ENCODE measurements at regions not wholly inside any gene's neighbourhood (a gene's known extent, or its start where the extent isn't known, plus 50 kb on each side); places are given as distances from the start of the nearest gene placed in this dataset.

- BruUV-seq (replicated peaks): no TSS peak
- no peaks in the 10 kb centered on the region for H3K79me2 ChIP-seq (ENCODE audit: low read length)
- TF ChIP-seq CTCF (conservative IDR thresholded peaks at IDR 0.05; ENCODE audit: low read depth, low read length): no peak
- TF ChIP-seq EZH2 (IDR thresholded peaks at IDR 0.05; ENCODE audit: low read length, unreplicated experiment): no peak
- TF ChIP-seq EZH2phosphoT487 (IDR thresholded peaks at IDR 0.05; ENCODE audit: borderline replicate concordance, low read length): no peak
- ChIA-PET CTCF (no interaction called here), POLR2A (ENCODE audit: unreplicated experiment) (no interaction called here)
- intact Hi-C loops (cut with micrococcal nuclease): no loop called here
- H3K9me2 ChIP-seq (replicated peaks; ENCODE audit: low read length): no peaks in the 10 kb centered on the region
- no peak overlapping the region for H3K4me3 ChIP-seq (ENCODE audit: low read length)
- no peak overlapping the region for H3K4me2 ChIP-seq (ENCODE audit: low read length)
- no peaks in the 10 kb centered on the region for H3K9me3 ChIP-seq (ENCODE audit: low read length)
- no peak overlapping the region for H2AFZ ChIP-seq (ENCODE audit: low read length)
- H3K36me3 ChIP-seq (ENCODE audit: low read depth, low read length): no peaks in the 10 kb centered on the region
- H4K20me1 ChIP-seq (ENCODE audit: low read length): no peaks in the 10 kb centered on the region
- no peaks in the 10 kb centered on the region for H3K4me1 ChIP-seq (ENCODE audit: insufficient read depth, low read length)
- no peaks in the 10 kb centered on the region for H3K27me3 ChIP-seq (ENCODE audit: low read length)
- ATAC-seq (no peak), DNase-seq (no peak)
- H3K27ac ChIP-seq (ENCODE audit: low read length): no peak overlapping the region
- no peaks in the 10 kb centered on the region for H3F3A ChIP-seq (ENCODE audit: low read length, unreplicated experiment)
- H3K9ac ChIP-seq (ENCODE audit: low read length): no peak overlapping the region
Measured at GRCh38 chr2:220665108-220665471, 907.0 kb downstream of the EPHA4 start.

GRCh38 chr2:220669324-220669723 lies 902.8 kb downstream of the EPHA4 start:
- Histone ChIP-seq H3K9ac (ENCODE audit: low read length) (no peak overlapping the region), H3K27me3 (ENCODE audit: low read length) (no peaks in the 10 kb centered on the region), H3K4me2 (ENCODE audit: low read length) (no peak overlapping the region), H3K4me3 (ENCODE audit: low read length) (no peak overlapping the region), H3K27ac (ENCODE audit: low read length) (no peak overlapping the region), H3K79me2 (ENCODE audit: low read length) (no peaks in the 10 kb centered on the region), H3K9me3 (ENCODE audit: low read length) (no peaks in the 10 kb centered on the region), H3K4me1 (ENCODE audit: insufficient read depth, low read length) (no peaks in the 10 kb centered on the region), H3F3A (ENCODE audit: low read length, unreplicated experiment) (no peaks in the 10 kb centered on the region), H3K36me3 (ENCODE audit: low read depth, low read length) (no peaks in the 10 kb centered on the region), H4K20me1 (ENCODE audit: low read length) (no peaks in the 10 kb centered on the region), H3K9me2 (replicated peaks; ENCODE audit: low read length) (no peaks in the 10 kb centered on the region), H2AFZ (ENCODE audit: low read length) (no peak overlapping the region)
- intact Hi-C loops (cut with micrococcal nuclease): no loop called here
- TF ChIP-seq EZH2phosphoT487 (IDR thresholded peaks at IDR 0.05; ENCODE audit: borderline replicate concordance, low read length): no peak
- POLR2A ChIA-PET (ENCODE audit: unreplicated experiment): no interaction called here
- no peak for DNase-seq
- no TSS peak for BruUV-seq (replicated peaks)
- CTCF ChIA-PET: no interaction called here
- no peak for ATAC-seq

GRCh38 chr2:220670511-220670910 lies 901.6 kb downstream of the EPHA4 start:
- intact Hi-C loops (cut with micrococcal nuclease): loop anchor here (5.0 kb wide), 1 partner anchor 278 kb away; no protein-coding TSS in a partner anchor
- no peak overlapping the region for H3K9ac ChIP-seq (ENCODE audit: low read length)
- no peak overlapping the region for H2AFZ ChIP-seq (ENCODE audit: low read length)
- no peaks in the 10 kb centered on the region for H3K9me2 ChIP-seq (replicated peaks; ENCODE audit: low read length)
- no peaks in the 10 kb centered on the region for H3K79me2 ChIP-seq (ENCODE audit: low read length)
- H3F3A ChIP-seq (ENCODE audit: low read length, unreplicated experiment): no peaks in the 10 kb centered on the region
- no peak overlapping the region for H3K4me2 ChIP-seq (ENCODE audit: low read length)
- no peak for ATAC-seq
- no TSS peak for BruUV-seq (replicated peaks)
- no peak for TF ChIP-seq EZH2 (IDR thresholded peaks at IDR 0.05; ENCODE audit: low read length, unreplicated experiment)
- TF ChIP-seq EZH2phosphoT487 (IDR thresholded peaks at IDR 0.05; ENCODE audit: borderline replicate concordance, low read length): no peak
- no peak for TF ChIP-seq CTCF (conservative IDR thresholded peaks at IDR 0.05; ENCODE audit: low read depth, low read length)
- DNase-seq: no peak
- POLR2A ChIA-PET (ENCODE audit: unreplicated experiment): no interaction called here
- no peaks in the 10 kb centered on the region for H4K20me1 ChIP-seq (ENCODE audit: low read length)
- H3K9me3 ChIP-seq (ENCODE audit: low read length): no peaks in the 10 kb centered on the region
- no peak overlapping the region for H3K4me3 ChIP-seq (ENCODE audit: low read length)
- no peak overlapping the region for H3K27ac ChIP-seq (ENCODE audit: low read length)
- no peaks in the 10 kb centered on the region for H3K36me3 ChIP-seq (ENCODE audit: low read depth, low read length)
- CTCF ChIA-PET: interaction anchor here (0.6 kb wide), 1 partner anchor 1085 kb away, joined by 3 read pairs; no protein-coding TSS in a partner anchor
- no peaks in the 10 kb centered on the region for H3K4me1 ChIP-seq (ENCODE audit: insufficient read depth, low read length)
- no peaks in the 10 kb centered on the region for H3K27me3 ChIP-seq (ENCODE audit: low read length)
